ENCODE measurements at regions not wholly inside any gene's neighbourhood (a gene's known extent, or its start where the extent isn't known, plus 50 kb on each side); places are given as distances from the start of the nearest gene placed in this dataset.

GRCh38 chr9:134971196-134971595, 53.5 kb upstream of the FCN1 start:
- no peak for DNase-seq (ENCODE audit: low read depth)
- H3K4me3 ChIP-seq (replicated peaks; ENCODE audit: low read depth, low read length) = no peak overlapping the region
- TF ChIP-seq CTCF (IDR thresholded peaks at IDR 0.05; ENCODE audit: low read length, missing control alignments) = no peak

DNA sequence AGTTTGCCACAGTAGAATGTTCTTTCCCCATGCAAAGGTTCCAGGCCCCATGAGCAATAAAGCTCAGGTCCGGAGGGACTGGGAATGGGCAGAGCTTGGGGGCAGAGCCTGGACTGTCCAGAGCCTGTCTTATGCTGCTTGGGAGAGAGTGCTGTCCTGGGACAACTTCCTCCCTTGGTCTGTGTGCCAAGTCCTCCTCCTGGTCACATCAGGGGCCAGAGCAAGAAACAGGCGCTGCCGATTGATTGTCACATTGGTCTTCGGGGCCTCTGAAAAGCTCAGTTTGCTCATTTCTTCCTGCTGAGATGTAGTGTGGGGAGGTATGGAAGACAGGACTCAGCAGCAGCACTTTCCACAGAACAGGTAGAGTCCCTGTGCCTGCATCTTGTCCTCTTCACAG, 54.0 kb upstream of the FCN1 start:
- no peak for TF ChIP-seq CTCF (IDR thresholded peaks at IDR 0.05; ENCODE audit: low read length, missing control alignments)
- DNase-seq (ENCODE audit: low read depth) = no peak
- no peak overlapping the region for H3K4me3 ChIP-seq (replicated peaks; ENCODE audit: low read depth, low read length)

DNA sequence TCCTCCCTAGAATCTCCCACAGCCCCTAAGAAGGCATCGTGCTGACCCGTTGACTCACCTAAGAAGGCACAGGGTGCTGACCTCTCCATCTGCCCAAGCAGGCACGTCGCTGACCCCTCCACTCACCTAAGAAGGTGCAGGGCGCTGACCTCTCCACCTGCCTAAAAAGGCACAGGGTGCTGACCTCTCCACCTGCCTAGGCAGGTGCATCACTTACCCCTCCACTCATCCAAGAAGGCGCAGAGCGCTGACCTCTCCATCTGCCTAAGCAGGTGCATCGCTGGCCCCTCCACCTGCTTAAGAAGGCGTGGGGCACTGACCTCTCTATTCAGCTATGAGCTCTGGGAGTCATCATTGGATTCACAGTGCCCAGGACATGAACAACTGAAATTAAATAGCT, 54.4 kb upstream of the FCN1 start:
- TF ChIP-seq CTCF (IDR thresholded peaks at IDR 0.05; ENCODE audit: low read length, missing control alignments) = no peak
- DNase-seq (ENCODE audit: low read depth) = no peak
- H3K4me3 ChIP-seq (replicated peaks; ENCODE audit: low read depth, low read length) = no peak overlapping the region

- TF ChIP-seq CTCF (IDR thresholded peaks at IDR 0.05; ENCODE audit: low read length, missing control alignments) = no peak
- no peak overlapping the region for H3K4me3 ChIP-seq (replicated peaks; ENCODE audit: low read depth, low read length)
- no peak for DNase-seq (ENCODE audit: low read depth)
These were observed 57.5 kb upstream of the FCN1 start for GRCh38 chr9:134975253-134975652.

DNA sequence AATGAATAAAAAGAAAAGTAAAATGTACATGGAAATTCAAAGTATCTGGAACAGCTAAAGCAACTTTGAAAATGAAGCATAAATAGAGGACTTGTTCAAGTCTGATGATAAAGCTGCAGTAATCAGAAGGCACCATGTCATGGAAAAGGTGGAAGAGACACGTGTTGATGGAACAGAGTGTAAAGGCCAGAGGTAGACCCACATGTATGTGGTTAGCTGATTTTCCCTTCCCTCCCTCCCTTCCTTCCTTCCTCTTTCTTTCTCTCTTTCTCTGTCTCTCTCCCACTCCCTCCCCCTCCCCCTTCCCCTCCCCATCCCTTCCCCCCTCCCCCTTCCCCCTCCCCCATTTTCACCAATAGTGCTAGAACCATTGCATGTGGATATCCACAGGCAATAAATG, 58.7 kb upstream of the FCN1 start:
- no peak overlapping the region for H3K4me3 ChIP-seq (replicated peaks; ENCODE audit: low read depth, low read length)
- no peak for DNase-seq (ENCODE audit: low read depth)
- no peak for TF ChIP-seq CTCF (IDR thresholded peaks at IDR 0.05; ENCODE audit: low read length, missing control alignments)

DNA sequence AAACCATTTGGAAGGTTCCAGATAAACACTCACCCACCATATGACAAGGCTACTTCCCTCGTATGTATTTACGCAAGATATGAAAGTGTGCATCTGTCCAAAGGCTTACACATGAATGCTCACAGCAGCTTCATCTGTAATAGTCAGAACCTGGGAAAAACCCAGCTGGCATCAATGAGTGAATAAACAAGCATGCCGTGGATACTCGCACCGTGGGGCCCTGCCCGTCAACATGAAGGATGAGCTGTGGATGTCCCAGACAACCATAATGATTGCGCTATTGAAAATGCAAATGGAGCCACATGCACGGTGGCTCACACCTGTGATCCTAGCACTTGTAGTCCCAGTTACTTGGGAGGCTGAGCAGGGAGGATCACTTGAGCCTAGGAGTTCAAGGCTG, 60.6 kb upstream of the FCN1 start:
- no peak overlapping the region for H3K4me3 ChIP-seq (replicated peaks; ENCODE audit: low read depth, low read length)
- TF ChIP-seq CTCF (IDR thresholded peaks at IDR 0.05; ENCODE audit: low read length, missing control alignments) = no peak
- DNase-seq (ENCODE audit: low read depth) = no peak

DNA sequence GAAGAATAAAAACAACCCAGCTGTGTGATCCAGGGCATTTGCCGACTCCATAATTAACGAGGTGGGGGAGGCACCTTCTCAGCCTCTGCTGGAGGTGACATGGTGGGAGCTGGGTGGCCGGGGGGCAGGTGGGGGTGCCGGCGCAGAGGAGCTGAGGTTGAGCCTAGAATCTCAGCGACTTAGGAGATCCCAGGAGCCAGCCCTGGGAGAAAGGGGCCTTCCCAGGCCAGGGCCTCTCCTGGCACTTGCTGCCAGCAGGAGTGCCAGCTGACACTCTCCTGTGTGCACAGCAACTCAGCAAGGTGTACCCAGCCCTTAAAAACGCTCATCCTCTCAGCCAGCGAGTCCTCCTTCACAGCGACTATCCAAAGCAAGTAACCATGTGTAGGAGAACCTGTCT, 62.8 kb upstream of the FCN1 start:
- H3K4me3 ChIP-seq (replicated peaks; ENCODE audit: low read depth, low read length) = no peak overlapping the region
- no peak for DNase-seq (ENCODE audit: low read depth)
- no peak for TF ChIP-seq CTCF (IDR thresholded peaks at IDR 0.05; ENCODE audit: low read length, missing control alignments)

Measured in fibroblast of pulmonary artery (primary cell).